HepG2 (cell line): ENCODE measurements at regions not wholly inside any gene's neighbourhood (a gene's known extent, or its start where the extent isn't known, plus 50 kb on each side); places are given as distances from the start of the nearest gene placed in this dataset.

Source experiments
- FOXM1 ChIP-seq: sonication (generic); formaldehyde crosslinking; IDR thresholded peaks from 2 replicates; pipeline ENCODE4 v1.5.0; 2020; ENCODE audit warnings: missing genetic modification reagents
- NFATC3 ChIP-seq: sonication (generic); formaldehyde crosslinking; IDR thresholded peaks from 2 replicates; pipeline ENCODE4 v1.5.1; 2020; ENCODE audit warnings: mild to moderate bottlenecking, missing genetic modification reagents
- POLR2AphosphoS5 ChIP-seq: IDR thresholded peaks from 2 replicates; pipeline ENCODE4 v1.6.1; 2012; ENCODE audit warnings: low read depth, low read length
- TCF7 ChIP-seq: sonication (generic); IDR thresholded peaks from 2 replicates; pipeline ENCODE4 v1.6.1; 2016; ENCODE audit warnings: antibody characterized with exemption, low read depth
- TF ChIP-seq, protein P1 (sequence below): sonication (generic); formaldehyde crosslinking; IDR thresholded peaks from 2 replicates; pipeline ENCODE4 v1.5.0; 2020; ENCODE audit warnings: mild to moderate bottlenecking, missing genetic modification reagents, moderate library complexity
- TF ChIP-seq, protein P2 (sequence below): sonication (generic); formaldehyde crosslinking; IDR thresholded peaks from 2 replicates; pipeline ENCODE4 v1.4.0; 2020; ENCODE audit warnings: missing genetic modification reagents

DNA sequence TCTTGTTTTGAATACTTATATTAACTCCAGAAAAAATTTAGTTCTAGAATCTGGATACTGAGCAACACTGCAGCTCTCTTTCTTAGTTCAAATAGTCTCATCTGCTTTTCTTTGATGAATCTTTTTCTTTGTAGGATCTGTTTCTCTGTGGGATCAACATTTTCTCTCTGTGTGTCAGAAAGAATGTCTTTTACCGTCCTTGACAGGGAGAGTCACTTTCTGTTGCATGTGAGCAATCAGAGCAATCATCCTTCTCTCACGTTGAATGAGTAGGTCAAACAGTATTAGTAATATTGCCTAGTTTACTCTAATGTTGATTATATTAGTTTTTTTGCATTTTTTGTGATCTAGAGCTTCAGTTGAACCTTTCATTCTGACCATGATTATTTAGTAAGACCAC is 130.9 kb downstream of the TRMT11 start:
- no peak for TF ChIP-seq NFATC3 (CRISPR knock-in tag)
- TF ChIP-seq, protein P1, sequence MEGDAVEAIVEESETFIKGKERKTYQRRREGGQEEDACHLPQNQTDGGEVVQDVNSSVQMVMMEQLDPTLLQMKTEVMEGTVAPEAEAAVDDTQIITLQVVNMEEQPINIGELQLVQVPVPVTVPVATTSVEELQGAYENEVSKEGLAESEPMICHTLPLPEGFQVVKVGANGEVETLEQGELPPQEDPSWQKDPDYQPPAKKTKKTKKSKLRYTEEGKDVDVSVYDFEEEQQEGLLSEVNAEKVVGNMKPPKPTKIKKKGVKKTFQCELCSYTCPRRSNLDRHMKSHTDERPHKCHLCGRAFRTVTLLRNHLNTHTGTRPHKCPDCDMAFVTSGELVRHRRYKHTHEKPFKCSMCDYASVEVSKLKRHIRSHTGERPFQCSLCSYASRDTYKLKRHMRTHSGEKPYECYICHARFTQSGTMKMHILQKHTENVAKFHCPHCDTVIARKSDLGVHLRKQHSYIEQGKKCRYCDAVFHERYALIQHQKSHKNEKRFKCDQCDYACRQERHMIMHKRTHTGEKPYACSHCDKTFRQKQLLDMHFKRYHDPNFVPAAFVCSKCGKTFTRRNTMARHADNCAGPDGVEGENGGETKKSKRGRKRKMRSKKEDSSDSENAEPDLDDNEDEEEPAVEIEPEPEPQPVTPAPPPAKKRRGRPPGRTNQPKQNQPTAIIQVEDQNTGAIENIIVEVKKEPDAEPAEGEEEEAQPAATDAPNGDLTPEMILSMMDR (CRISPR knock-in tag): no peak
- TF ChIP-seq FOXM1 (CRISPR knock-in tag): no peak
- TF ChIP-seq POLR2AphosphoS5: no peak
- TF ChIP-seq TCF7: no peak
- TF ChIP-seq, protein P2, sequence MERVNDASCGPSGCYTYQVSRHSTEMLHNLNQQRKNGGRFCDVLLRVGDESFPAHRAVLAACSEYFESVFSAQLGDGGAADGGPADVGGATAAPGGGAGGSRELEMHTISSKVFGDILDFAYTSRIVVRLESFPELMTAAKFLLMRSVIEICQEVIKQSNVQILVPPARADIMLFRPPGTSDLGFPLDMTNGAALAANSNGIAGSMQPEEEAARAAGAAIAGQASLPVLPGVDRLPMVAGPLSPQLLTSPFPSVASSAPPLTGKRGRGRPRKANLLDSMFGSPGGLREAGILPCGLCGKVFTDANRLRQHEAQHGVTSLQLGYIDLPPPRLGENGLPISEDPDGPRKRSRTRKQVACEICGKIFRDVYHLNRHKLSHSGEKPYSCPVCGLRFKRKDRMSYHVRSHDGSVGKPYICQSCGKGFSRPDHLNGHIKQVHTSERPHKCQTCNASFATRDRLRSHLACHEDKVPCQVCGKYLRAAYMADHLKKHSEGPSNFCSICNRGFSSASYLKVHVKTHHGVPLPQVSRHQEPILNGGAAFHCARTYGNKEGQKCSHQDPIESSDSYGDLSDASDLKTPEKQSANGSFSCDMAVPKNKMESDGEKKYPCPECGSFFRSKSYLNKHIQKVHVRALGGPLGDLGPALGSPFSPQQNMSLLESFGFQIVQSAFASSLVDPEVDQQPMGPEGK (CRISPR knock-in tag): no peak
